Stimulated activated CD4-positive, alpha-beta T cell treated with anti-CD3 and anti-CD28 coated beads, Interleukin-4, amount 100 ng/mL, for 24 hours (primary cell): ENCODE measurements at regions not wholly inside any gene's neighbourhood (a gene's known extent, or its start where the extent isn't known, plus 50 kb on each side); places are given as distances from the start of the nearest gene placed in this dataset.
"Not testable (repeated sequence)": the region's sequence is repeated elsewhere in the genome, so short reads cannot be mapped to it uniquely, and the experiment has no call there.

Experiments used
- DNase-seq: peaks from one replicate; pipeline ENCODE4 v3.0.0-alpha.2; 2020

DNA sequence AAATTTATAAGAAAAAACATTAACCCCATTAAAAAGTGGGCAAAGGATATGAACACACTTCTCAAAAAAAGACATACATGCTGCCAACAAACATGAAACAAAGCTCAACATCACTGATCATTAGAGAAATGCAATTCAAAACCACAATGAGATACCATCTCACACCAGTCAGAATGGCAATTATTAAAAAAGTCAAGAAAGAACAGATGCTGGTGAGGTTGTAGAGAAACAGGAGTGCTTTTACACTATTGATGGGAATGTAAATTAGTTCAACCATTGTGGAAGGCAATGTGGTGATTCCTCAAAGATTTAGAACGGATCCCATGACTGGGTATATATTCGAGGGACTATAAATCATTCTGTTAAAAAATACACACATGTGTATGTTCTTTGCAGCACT lies 1665.5 kb downstream of the BRINP3 start:
- not testable (repeated sequence) for DNase-seq

DNA sequence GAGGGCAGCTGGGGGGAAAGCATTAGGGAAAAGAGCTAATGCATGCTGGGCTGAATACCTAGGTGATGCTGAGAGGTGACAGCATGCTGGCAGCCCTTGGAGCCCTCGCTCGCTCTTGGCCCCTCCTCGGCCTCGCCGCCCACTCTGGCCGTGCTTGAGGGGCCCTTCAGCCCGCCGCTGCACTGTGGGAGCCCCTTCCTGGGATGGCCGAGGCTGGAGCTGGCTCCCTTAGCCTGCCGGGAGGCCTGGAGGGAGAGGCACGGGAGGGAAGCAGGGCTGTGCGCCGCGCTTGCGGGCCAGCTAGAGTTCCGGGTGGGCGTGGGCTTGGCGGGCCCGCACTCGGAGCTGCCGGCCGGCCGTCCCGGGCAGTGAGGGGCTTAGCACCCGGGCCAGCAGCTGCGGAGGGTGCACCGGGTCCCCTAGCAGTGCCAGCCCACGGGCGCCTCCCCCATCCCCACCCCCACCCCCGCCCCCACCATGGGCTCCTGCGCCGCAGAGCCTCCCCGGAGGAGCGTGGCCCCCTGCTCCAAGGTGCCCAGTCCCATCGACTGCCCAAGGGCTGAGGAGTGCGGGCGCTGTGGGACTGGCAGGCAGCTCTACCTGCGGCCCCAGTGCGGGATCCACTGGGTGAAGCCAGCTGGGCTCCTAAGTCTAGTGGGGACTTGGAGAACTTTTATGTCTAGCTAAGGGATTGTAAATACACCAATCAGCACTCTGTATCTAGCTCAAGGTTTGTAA lies 1664.7 kb downstream of the BRINP3 start:
- not testable (repeated sequence) for DNase-seq

DNA sequence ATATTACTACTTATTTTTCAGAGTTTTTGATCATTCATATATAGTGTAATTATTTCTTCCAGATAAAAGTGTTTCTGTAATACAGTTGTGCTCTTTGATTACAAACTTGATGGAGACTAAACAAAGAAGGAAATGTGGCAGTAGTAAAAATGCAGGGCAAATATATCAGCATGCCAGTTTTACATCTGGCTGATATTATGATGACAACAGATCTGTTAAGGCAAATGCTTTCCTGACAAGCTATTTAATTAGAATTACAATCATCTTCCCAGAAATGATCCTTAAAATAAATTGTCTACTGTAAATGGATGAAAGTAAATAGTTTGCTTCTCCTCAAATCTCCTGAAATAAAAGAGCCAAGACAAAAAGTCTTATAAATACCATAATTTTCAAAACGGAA lies 1659.8 kb downstream of the BRINP3 start:
- no peak for DNase-seq

DNA sequence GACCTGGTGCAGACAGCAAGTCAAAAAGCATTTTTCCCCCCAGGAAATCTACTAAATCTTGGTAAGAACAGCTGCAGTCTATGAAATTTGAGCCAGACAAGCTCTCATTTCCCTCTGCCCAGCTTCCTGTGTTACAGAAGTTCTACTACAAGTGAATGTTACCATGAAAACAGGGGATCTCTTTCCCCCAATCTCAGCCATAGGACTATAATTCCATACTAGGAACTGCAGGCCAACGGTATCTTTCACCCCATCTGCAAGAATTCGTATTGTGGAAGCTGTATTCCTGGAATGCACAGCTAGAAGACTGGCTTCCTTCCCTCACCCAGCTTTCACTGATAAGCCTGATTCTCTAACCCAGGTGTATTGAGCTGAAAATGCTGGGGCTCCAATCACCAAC lies 1655.4 kb downstream of the BRINP3 start:
- DNase-seq = no peak

DNA sequence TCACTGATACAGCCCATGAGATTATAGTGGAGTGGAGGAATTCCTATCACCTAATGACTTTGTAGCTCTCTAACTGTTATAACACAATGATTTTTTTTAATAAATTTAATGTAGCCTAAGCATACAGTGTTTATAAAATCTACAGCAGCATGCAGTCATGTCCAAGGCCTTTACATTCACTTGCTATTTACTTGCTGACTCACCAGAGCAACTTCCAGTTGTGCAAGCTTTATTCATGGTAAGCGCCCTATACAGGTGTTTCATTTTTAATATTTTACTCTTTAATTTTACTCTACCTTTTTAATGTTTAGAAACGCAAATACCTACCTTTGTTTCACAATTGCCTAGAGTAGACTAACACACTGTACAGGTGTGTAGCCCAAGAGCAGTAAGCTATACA lies 1652.2 kb downstream of the BRINP3 start:
- DNase-seq = no peak

DNA sequence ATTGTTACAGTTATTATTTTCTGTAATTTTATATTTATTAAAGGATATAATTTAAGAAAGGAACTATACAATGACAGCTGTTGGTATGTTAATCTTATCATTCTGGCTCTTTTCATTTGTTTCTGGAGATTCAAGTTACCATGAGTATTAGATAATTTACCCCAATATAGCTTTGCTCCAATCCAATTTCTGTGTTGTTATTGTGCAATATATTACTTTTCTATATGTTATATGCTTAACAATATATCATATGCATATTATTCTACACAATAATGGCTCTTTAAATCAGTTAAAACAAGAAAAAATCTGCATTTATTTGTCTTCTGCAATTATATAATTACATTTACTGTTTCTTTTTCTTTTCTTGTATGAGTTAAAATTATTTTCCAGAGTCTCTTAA lies 1650.9 kb downstream of the BRINP3 start:
- DNase-seq = no peak

DNA sequence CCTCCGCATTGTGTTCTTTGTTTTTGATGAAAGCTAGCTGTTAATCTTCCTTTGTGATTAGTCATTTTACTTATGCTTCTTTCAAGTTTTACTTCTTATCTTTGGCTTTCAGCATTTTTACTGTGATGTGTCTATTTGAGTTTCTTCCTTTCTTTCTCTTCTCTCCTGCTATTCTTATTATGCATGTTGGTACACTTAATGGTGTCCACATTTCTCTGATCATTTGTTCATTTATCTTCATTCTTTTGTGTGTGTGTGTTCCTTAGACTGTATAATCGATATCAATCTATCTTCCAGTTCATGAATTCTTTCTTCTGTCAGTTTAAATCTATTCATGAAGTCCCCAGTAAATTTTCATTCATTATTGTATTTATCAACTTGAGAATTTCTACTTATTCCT lies 1650.3 kb downstream of the BRINP3 start:
- DNase-seq = no peak

DNA sequence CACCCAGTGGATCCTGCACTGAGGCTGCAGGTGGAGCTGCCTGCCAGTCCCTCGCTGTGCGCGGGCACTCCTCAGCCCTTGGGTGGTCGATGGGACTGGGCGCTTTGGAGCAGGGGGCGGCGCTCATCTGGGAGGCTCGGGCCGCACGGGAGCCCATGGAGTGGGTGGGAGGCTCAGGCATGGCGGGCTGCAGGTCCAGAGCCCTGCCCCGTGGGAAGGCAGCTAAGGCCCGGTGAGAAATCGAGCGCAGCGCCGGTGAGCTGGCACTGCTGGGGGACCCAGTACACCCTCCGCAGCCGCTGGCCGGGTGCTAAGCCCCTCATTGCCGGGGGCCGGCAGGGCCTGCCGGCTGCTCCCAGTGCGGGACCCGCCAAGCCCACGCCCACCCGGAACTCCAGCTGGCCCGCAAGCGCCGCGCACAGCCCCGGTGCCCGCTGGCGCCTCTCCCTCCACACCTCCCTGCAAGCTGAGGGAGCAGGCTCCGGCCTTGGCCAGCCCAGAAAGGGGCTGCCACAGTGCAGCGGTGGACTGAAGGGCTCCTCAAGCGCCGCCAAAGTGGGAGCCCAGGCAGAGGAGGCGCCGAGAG lies 1636.5 kb downstream of the BRINP3 start:
- DNase-seq = not testable (repeated sequence)

DNA sequence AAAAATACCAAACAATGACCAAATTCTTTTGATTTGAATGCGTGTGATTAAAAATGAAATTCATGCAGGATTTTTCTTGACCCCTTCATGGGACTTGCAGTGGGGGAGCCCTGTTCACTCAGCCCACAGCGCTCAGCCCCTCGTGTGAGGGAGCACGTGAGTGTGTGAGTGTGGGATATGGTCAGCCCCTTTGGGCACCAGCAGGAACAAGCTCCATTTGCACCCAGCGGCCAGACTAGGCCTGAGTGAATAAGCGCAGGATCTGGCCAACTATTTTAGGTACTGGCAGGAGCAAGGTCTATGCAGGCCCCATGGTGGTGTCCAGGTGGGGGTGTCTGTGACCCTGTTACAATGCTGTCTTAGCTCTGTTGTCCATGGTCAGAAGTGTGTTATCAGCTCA lies 1631.2 kb downstream of the BRINP3 start:
- DNase-seq = no peak

DNA sequence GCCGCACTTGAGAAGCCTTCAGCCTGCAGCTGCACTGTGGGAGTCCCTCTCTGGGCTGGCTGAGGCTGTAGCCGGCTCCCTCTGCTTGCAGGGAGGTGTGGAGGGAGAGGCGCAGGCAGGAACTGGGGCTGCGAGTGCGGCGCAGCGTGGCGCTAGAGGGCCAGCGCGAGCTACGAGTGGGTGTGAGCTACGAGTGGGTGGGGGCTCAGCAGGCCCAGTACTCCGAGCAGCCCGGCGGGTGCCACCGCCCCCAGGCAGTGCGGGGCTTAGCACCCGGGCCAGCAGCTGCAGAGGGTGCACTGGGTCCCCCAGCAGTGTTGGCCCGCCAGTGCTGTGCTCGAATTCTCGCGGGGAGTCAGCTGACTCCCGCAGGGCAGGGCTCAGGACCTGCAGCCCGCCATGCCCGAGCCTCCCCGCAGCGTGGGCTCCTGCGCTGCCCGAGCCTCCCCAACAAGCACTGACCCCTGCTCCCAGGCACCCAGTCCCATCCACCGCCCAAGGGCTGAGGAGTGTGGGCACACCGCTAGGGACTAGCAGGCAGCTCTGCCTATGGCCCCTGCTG lies 1620.1 kb downstream of the BRINP3 start:
- no peak for DNase-seq

DNA sequence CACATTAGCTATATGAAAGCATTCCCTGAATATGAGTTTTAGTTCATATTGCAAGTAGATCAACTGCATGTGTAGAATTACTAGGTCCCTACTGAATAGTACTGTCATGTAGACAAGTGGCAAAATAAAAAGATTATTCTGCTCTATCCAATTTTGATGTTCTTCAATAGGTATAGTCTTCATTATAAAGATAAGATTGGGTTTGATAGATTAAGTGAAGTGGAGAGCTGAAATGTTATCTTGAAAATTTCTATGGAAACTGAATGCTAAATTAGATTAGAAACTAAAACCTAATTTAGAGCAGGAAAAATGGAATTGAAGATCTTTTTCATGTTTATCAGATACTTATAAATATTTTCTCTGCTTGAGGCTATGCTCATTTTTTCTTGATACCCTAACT lies 1610.0 kb downstream of the BRINP3 start:
- DNase-seq = no peak

DNA sequence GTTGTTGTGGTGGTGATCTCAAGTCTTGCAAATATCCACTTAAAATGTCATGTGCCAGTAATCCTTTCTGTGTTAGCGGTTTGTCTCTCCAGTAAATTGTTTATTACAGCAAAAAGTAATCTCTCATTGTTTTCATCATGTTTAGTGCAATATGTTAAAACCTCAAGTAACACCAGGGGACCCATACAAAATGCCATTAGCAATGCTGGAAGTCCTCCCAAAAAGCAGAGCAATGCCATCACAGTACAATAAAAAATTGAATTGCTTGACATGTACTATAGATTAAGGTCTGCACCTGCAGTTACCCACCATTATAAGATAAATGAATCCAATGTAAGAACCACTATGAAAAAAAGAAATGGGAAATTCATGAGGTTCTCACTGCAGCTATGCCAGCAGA lies 1606.5 kb downstream of the BRINP3 start:
- no peak for DNase-seq

DNA sequence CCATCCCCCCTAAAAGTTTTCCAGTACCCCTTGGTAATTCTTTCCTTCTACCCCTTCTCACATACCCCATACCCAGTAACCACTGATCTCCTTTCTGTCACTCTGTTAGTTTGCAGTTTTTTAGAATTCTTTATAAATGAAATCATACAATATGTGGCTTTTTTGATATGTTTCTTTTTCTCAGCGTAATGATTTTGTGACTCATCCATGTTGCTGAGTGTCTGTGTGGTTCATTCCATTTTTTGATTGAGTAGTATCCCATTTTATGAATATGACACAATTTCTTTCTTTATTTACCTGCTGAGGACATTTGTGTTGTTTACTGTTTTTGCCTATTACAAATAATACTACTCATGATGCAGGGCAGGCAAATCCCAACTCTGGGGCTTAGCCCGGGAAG lies 1605.3 kb downstream of the BRINP3 start:
- no peak for DNase-seq

DNA sequence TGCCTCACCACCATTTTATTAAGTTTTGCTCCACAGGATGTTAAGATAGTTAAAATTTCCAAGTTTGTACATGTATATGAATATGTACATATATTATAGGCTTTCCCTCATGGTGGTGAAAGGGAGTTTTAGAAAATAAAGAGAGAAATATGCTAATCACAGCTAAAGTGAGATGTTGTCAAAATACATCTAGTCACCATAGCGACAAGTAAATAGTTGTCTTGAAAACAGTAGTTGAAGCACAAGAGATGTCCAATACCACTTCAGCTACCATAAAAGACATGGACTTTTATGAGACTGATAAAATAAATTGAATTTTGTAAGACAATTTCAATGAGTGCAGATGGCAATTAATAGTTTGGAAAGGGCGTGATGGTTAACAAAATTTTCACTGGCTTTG lies 1600.0 kb downstream of the BRINP3 start:
- DNase-seq = no peak

DNA sequence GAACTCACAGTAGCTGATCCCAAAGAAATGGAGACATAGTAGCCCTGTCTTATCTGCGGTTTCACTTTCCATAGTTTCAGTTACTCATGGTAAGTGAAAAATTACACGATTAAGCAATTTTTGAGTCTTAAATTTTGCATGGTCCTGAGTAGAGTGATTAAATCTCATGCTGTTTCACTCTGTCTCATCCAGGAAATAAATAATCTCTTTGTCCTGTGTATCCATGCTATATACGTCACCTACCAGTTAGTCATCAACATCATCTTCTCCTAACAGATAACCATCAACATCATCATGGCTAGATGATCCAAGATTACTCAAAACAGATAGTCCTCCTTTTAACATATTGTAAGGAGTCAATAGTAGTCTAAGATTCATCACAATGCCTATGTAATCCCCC lies 1589.3 kb downstream of the BRINP3 start:
- DNase-seq = no peak

DNA sequence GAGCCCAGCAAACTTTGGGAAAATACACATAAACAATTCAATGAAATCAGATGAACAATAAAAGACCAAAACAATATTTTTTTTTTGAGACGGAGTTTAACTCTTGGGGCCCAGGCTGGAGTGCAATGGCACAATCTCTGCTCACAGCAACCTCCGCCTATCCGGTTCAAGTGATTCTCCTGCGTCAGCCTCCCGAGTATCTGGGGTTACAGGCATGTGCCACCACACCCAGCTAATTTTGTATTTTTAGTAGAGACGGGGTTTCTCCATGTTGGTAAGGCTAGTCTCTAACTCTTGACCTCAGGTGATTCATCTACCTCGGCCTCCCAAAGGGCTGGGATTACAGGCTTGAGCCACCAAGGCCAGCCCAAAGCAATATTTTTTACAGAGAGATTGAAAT lies 1588.5 kb downstream of the BRINP3 start:
- no peak for DNase-seq

DNA sequence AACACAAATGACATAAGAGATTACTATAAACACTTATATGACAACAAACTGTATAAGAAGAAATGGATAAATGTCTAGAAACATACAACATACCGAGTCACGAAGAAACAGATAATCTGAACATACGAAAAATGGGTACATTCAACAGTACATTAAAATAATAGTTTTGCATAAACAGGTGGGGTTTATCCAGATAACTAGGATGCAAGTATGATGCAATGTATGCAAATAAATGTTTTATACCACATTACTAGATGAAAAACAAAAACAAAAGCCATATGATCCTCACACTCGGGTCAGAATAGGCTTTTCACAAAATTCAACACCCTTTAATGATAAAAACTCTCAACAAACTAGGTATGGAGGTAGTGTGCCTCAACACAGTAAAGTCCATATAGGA lies 1585.7 kb downstream of the BRINP3 start:
- no peak for DNase-seq

DNA sequence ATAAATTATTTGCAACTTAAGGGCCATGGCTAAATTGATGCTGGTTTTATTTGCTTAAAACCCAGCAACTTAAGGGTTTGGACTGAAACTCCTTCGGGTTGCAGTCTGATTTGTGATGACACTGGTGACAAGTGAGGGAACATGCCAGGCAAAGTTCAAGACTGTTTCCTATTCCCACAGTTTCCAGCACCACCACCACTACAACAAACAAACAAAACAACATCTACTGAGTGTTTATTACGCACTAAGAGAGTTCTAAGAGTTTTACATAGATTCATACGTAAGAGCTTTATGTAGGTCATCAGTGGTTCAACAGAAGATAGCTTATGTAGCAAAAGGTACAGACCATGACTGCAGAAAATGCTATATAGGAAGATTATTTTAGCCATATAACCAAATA lies 1582.1 kb downstream of the BRINP3 start:
- no peak for DNase-seq

DNA sequence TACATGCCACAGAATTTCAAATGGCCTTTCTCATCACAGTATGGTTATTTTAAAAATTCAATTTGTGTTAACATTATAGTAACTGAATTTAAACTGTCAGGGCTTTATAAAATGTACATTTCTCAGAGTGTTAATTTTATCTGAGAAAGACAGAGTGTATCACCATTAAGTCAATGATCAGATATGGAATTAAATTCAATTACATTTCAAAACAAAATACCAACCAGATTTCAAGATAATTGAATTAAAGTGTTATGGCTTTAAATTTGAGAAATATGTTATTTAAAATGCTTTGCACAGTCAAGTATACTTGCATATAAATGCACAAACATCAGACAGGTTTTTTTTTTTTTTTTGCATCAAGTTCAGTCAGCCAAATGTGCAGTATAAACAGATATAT lies 1574.4 kb downstream of the BRINP3 start:
- DNase-seq = no peak

DNA sequence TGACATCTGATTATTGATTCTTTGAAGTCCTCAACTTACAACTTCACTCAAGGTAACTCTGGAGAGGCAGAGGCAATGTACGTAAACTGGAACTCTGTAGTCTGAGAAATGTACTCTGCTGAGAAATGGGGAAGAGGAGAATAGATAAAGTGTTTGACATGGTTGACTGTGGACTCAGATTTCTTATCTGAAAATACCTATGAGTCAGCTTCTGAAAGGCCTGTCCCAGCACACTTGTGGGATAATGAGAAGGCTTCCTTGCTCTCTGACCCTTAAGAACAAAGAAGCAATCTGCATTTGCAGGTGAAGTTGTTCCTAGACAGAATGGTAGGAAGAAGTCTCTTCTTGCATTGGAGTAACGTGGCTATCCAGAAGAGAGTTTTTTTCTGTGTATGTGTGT lies 1573.5 kb downstream of the BRINP3 start:
- DNase-seq = no peak

DNA sequence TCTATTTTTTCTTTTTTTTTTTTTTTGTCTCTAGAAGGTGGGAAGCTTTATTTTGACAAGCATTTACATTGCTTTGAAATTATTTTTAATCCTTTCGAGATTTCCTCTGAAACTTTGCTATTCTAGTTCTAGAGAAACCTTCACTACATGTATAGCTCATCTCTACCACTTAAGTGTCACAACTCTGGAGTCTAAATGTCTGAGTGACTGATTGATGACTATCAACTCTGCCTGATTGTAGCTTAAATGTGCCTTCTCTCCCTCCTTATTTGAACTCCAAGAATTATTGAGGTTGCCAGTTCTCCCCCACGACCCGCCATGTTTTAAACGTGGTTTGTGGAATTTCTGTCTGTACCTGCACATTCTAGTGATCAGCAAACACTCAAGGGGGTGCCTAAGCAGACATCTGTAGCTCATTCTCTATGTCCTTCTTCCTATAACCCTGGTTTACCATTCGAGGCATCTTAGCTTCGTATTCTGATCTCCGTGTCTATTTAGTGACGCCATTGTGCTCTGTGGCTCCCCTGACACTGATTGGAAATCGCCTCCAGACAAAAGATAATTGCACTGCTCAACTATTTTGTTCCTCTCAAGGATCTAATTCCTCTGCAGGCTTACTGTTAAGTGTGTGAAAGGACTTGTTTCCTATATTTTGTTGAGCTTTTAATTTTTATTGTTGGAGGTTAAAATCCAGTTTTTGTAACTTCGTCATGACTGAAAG lies 1570.6 kb downstream of the BRINP3 start:
- DNase-seq = no peak

DNA sequence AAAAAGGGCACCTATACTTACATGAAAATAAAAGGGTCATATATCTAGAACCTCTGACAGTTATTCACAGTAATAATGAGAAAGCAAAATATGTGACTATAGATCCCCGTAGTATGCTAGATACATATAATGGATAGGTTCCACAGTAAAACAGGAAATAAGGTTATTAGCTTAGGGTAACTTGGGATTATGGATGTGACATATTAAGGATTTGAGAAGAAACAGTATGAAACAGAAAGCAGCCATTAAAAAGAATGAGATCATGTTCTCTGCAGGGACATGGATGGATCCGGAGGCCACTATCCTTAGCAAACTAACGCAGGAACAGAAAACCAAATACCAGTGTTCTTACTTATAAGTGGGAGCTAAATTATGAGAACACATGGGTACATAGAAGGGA lies 1547.3 kb downstream of the BRINP3 start:
- no peak for DNase-seq

DNA sequence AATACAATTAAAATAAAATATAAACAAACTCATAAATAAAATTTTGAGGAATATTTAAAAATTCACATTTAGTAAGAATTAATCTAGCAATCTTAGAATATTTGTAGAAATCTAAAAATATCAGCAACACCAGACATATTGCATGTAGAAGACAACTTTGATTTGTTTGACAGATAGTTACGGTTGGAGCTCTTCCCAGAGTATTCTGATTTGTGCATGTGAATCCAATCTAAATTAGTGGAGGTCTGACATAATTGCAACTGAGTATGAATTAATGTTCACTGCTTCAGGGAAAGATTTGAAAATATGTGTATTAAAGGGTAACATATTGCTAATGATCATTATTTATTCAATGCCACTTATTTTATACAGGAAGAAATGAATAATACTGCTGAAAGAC lies 1546.2 kb downstream of the BRINP3 start:
- DNase-seq = no peak

DNA sequence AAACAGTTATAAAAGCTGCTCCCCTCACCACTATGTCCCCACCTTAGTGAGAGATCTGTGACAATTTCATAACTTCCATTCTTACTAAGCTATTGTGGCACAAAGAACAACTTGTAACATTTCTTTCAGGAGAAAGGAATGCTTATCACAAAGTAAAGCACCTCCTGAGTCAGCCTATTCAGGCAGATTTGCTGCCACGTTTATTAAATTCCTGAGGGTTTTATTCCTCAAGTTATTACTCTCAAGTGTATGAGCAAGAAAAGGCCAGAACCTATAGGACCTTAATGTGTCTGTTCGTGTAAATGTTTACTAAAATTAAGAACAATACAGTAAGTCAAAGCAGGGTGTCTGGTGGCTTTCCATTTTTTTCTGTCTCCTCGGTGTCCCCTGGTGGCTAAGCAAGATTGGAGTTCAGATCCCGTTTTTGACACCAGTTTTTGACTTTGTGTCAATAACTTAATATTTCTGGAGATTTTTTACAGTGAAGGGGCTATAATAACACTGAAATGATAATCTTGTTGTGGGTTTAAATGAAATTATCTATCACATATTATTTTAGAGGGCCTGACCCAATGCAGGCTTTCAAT lies 1539.6 kb downstream of the BRINP3 start:
- DNase-seq = no peak
